ENCODE measurements at regions not wholly inside any gene's neighbourhood (a gene's known extent, or its start where the extent isn't known, plus 50 kb on each side); places are given as distances from the start of the nearest gene placed in this dataset.

GRCh38 chr7:131147604-131148003 is 180.1 kb upstream of the MKLN1 start:
- H3K9me1 ChIP-seq (replicated peaks; ENCODE audit: control insufficient read depth, extremely low read depth, insufficient read depth, low read length), result no peaks in the 10 kb centered on the region
- no peaks in the 10 kb centered on the region for H4K20me1 ChIP-seq (replicated peaks; ENCODE audit: control insufficient read depth, extremely low read depth, insufficient read depth, low read length)
- CTCF ChIA-PET, result no interaction called here
- H3K27ac ChIP-seq (ENCODE audit: insufficient read depth, low read depth, low read length), result no peak overlapping the region
- intact Hi-C loops (cut with micrococcal nuclease), result no loop called here
- H3K27me3 ChIP-seq (ENCODE audit: control insufficient read depth in 2 of 2, insufficient read depth in 2 of 2, low read length in 2 of 2), result peaks cover 0 to 5% of the 10 kb centered on the region in 2 experiments
- FAIRE-seq (no peak), DNase-seq (ENCODE audit: low read depth, low spot score) (no peak)
- dilution Hi-C loops (cut with MboI; ENCODE audit: extremely low pct_ligation_motif_present, low sequenced_read_pairs), result no loop called here
- no peak overlapping the region for H3K4me2 ChIP-seq (ENCODE audit: insufficient read depth, low read length)
- H3K9ac ChIP-seq (replicated peaks; ENCODE audit: extremely low read depth, insufficient read depth, low read length), result no peak overlapping the region
- no TSS peak for BruUV-seq (replicated peaks)
- no peaks in the 10 kb centered on the region for H3K4me1 ChIP-seq (ENCODE audit: control insufficient read depth, extremely low read depth, insufficient read depth, low read length)
- H3K9me3 ChIP-seq (replicated peaks; ENCODE audit: control insufficient read depth, insufficient read depth, low read length), result no peaks in the 10 kb centered on the region
- no peaks in the 10 kb centered on the region for H3K36me3 ChIP-seq (ENCODE audit: control insufficient read depth in 2 of 2, extremely low read depth in 1 of 2, insufficient read depth in 2 of 2, low read length in 2 of 2)
- TF ChIP-seq EZH2 (IDR thresholded peaks at IDR 0.05; ENCODE audit: borderline replicate concordance, low read depth, low read length, severe bottlenecking), result no peak
- no peak for TF ChIP-seq FOS (IDR thresholded peaks at IDR 0.05; ENCODE audit: borderline replicate concordance, insufficient read depth, low read length)
- no peak for TF ChIP-seq JUN (IDR thresholded peaks at IDR 0.05; ENCODE audit: borderline replicate concordance, insufficient read depth, insufficient read length, low read depth)
- no peak for TF ChIP-seq MYC (IDR thresholded peaks at IDR 0.05; ENCODE audit: low read depth, low read length)
- TF ChIP-seq CTCF (IDR thresholded peaks at IDR 0.05; ENCODE audit: extremely low read depth in 1 of 2, insufficient read depth in 1 of 2, low read depth in 1 of 2, low read length in 2 of 2), result no peak
- TF ChIP-seq POLR2A (IDR thresholded peaks at IDR 0.05; ENCODE audit: low read depth, low read length), result no peak
- TF ChIP-seq POLR2AphosphoS5 (IDR thresholded peaks at IDR 0.05; ENCODE audit: insufficient read depth, low read depth, low read length), result no peak
- no peak for TF ChIP-seq MAX (IDR thresholded peaks at IDR 0.05; ENCODE audit: insufficient read depth, insufficient read length)
- no peak for TF ChIP-seq GATA2 (IDR thresholded peaks at IDR 0.05; ENCODE audit: insufficient read depth, insufficient read length, low read depth, low read length)
- no peaks in the 10 kb centered on the region for H3K79me2 ChIP-seq (ENCODE audit: control insufficient read depth, insufficient read depth, low read length)
- H3K4me3 ChIP-seq (replicated peaks in 1 of 3; ENCODE audit: insufficient read depth in 1 of 3, low read depth in 1 of 3, low read length in 3 of 3), result no peak overlapping the region
- POLR2A ChIA-PET, result no interaction called here
- no peak overlapping the region for H2AFZ ChIP-seq (ENCODE audit: low read depth, low read length)
